SK-N-SH (cell line): ENCODE measurements at regions not wholly inside any gene's neighbourhood (a gene's known extent, or its start where the extent isn't known, plus 50 kb on each side); places are given as distances from the start of the nearest gene placed in this dataset.

Source experiments
- CTCF ChIA-PET: fragments of 300-600, 350-600 bp; formaldehyde crosslinking; extraction: SDS; loops from one replicate; lab custom pipeline; 2021; lab: Yijun Ruan, JAX
- POLR2A ChIA-PET: fragments of 350-600 bp; sonication (Branson Sonifier 250); formaldehyde crosslinking; extraction: SDS; loops from one replicate; lab custom pipeline; 2020; ENCODE audit warnings: antibody characterized with exemption, inconsistent platforms; lab: Yijun Ruan, JAX
- DNase-seq: peaks from one replicate; pipeline ENCODE4 v3.0.0; 2012
- H2AFZ ChIP-seq: fragments of 200-600 bp; sonication (generic); 2 replicates; pipeline ENCODE4 v1.8.1; 2016; ENCODE audit warnings: antibody characterized with exemption, mild to moderate bottlenecking, low read depth
- H3F3A ChIP-seq: fragments of 200-600 bp; sonication (generic); replicated peaks from 2 replicates; pipeline ENCODE3; 2016; ENCODE audit warnings: antibody characterized with exemption, mild to moderate bottlenecking; ENCODE audit not compliant: insufficient read depth
- H3K27ac ChIP-seq, 2 experiments: fragments of 200-500 bp in 1 of 2; fragments of 200-600 bp in 1 of 2; sonication (Bioruptor generic) in 1 of 2; sonication (generic), shearing (Covaris generic) in 1 of 2; 2 replicates each; pipeline versions ENCODE4 v1.5.1 to v1.6.1; 2014 to 2016; ENCODE audit warnings: low read depth in 2 of 2, inconsistent platforms in 1 of 2, low read length in 1 of 2, mild to moderate bottlenecking in 1 of 2, mixed read lengths in 1 of 2
- H3K27me3 ChIP-seq: fragments of 200-600 bp; sonication (generic), shearing (Covaris generic); 2 replicates; pipeline ENCODE4 v1.6.1; 2016; ENCODE audit warnings: mixed run types; ENCODE audit not compliant: insufficient read depth
- H3K36me3 ChIP-seq, 2 experiments: fragments of 200-500 bp in 1 of 2; fragments of 200-600 bp in 1 of 2; sonication (Bioruptor generic) in 1 of 2; sonication (generic) in 1 of 2; replicated peaks in 1 of 2; 2 replicates each; pipeline versions ENCODE3 to v1.5.1; 2014 to 2016; ENCODE audit warnings: low read length in 1 of 2, mild to moderate bottlenecking in 1 of 2; ENCODE audit not compliant: insufficient read depth in 2 of 2, control insufficient read depth in 1 of 2
- H3K4me1 ChIP-seq, 2 experiments: fragments of 200-500 bp in 1 of 2; fragments of 200-600 bp in 1 of 2; sonication (Bioruptor generic) in 1 of 2; sonication (generic), shearing (Covaris generic) in 1 of 2; 2 replicates each; pipeline versions ENCODE4 v1.5.1 to v1.6.1; 2014 to 2016; ENCODE audit warnings: low read depth in 1 of 2, low read length in 1 of 2, mixed run types in 1 of 2; ENCODE audit not compliant: insufficient read depth in 2 of 2, control insufficient read depth in 1 of 2
- H3K4me2 ChIP-seq: fragments of 200-600 bp; sonication (generic), shearing (Covaris generic); 2 replicates; pipeline ENCODE4 v1.6.1; 2017; ENCODE audit warnings: mixed run types
- H3K4me3 ChIP-seq, 2 experiments: fragments of 200-500 bp in 1 of 2; fragments of 200-600 bp in 1 of 2; sonication (Bioruptor generic) in 1 of 2; sonication (generic), shearing (Covaris generic) in 1 of 2; 2 replicates each; pipeline versions ENCODE4 v1.5.1 to v1.8.1; 2014 to 2016; ENCODE audit warnings: low read depth in 2 of 2, inconsistent platforms in 1 of 2, low read length in 1 of 2, mild to moderate bottlenecking in 1 of 2, mixed read lengths in 1 of 2, moderate library complexity in 1 of 2
- H3K79me2 ChIP-seq: fragments of 200-600 bp; sonication (generic); 2 replicates; pipeline ENCODE4 v1.8.1; 2017; ENCODE audit warnings: mild to moderate bottlenecking; ENCODE audit not compliant: insufficient read depth
- H3K9ac ChIP-seq: fragments of 200-600 bp; sonication (generic); 2 replicates; pipeline ENCODE4 v1.6.1; 2017; ENCODE audit warnings: mixed run types
- H3K9me2 ChIP-seq: fragments of 200-600 bp; sonication (generic); 2 replicates; pipeline ENCODE4 v1.6.1; 2017; ENCODE audit warnings: mixed run types
- H3K9me3 ChIP-seq: fragments of 200-600 bp; sonication (generic); 2 replicates; pipeline ENCODE4 v1.6.1; 2017; ENCODE audit warnings: mixed run types, mild to moderate bottlenecking, moderate library complexity
- H4K20me1 ChIP-seq: fragments of 200-600 bp; sonication (generic); 2 replicates; pipeline ENCODE4 v1.6.1; 2017; ENCODE audit warnings: mild to moderate bottlenecking, mixed run types; ENCODE audit not compliant: insufficient read depth
- CHD2 ChIP-seq: fragments of 150-350 bp; IDR thresholded peaks from 2 replicates; pipeline ENCODE4 v1.6.1; 2018; ENCODE audit warnings: low read length; ENCODE audit not compliant: partially characterized antibody
- ELF1 ChIP-seq: IDR thresholded peaks from 2 replicates; pipeline ENCODE4 v1.4.0; 2012
- EP300 ChIP-seq, 2 experiments: IDR thresholded peaks; 2 replicates each; pipeline versions ENCODE4 v1.4.0 to v1.6.1; 2012; ENCODE audit warnings: borderline replicate concordance in 1 of 2, low read depth in 1 of 2, low read length in 1 of 2
- EZH2phosphoT487 ChIP-seq: fragments of 200-600 bp; sonication (generic); IDR thresholded peaks from 2 replicates; pipeline ENCODE4 v1.6.1; 2017; ENCODE audit warnings: low read depth, mixed run types, mild to moderate bottlenecking, antibody characterized with exemption, moderate library complexity, borderline replicate concordance
- FOXJ3 ChIP-seq: sonication (generic); formaldehyde crosslinking; IDR thresholded peaks from 2 replicates; pipeline ENCODE4 v1.5.1; 2020; ENCODE audit warnings: mild to moderate bottlenecking, missing genetic modification reagents
- FOXM1 ChIP-seq: IDR thresholded peaks from 2 replicates; pipeline ENCODE4 v1.4.0; 2012; ENCODE audit warnings: low read depth, mild to moderate bottlenecking
- GABPA ChIP-seq: IDR thresholded peaks from 2 replicates; pipeline ENCODE4 v1.4.0; 2012; ENCODE audit warnings: low read depth, mild to moderate bottlenecking
- JUND ChIP-seq: IDR thresholded peaks from 2 replicates; pipeline ENCODE4 v1.4.0; 2012
- MEF2A ChIP-seq: IDR thresholded peaks from 2 replicates; pipeline ENCODE4 v1.4.0; 2012; ENCODE audit warnings: low read depth, borderline replicate concordance
- NRF1 ChIP-seq: IDR thresholded peaks from 2 replicates; pipeline ENCODE4 v1.6.1; 2012; ENCODE audit warnings: low read depth, mild to moderate bottlenecking, low read length
- POLR2AphosphoS5 ChIP-seq: IDR thresholded peaks from 2 replicates; pipeline ENCODE4 v1.6.1; 2012; ENCODE audit warnings: low read depth, low read length
- RXRA ChIP-seq: IDR thresholded peaks from 2 replicates; pipeline ENCODE4 v1.4.0; 2012; ENCODE audit warnings: low read depth, mild to moderate bottlenecking, borderline replicate concordance
- TCF12 ChIP-seq: IDR thresholded peaks from 2 replicates; pipeline ENCODE4 v1.4.0; 2012
- TEAD4 ChIP-seq: IDR thresholded peaks from 2 replicates; pipeline ENCODE4 v1.4.0; 2012; ENCODE audit warnings: mild to moderate bottlenecking, borderline replicate concordance; ENCODE audit not compliant: insufficient read depth
- YY1 ChIP-seq: IDR thresholded peaks from 2 replicates; pipeline ENCODE4 v1.4.0; 2012; ENCODE audit warnings: low read depth, mild to moderate bottlenecking
- WGBS: methylation state at CpG from one replicate; pipeline ENCODE4 v1.1.6; 2017; ENCODE audit warnings: low lambda C conversion rate; 5-methylcytosine and 5-hydroxymethylcytosine counted together
- TF ChIP-seq, protein P1 (sequence below): fragments of 150-350 bp; IDR thresholded peaks from 2 replicates; pipeline ENCODE4 v1.6.1; 2017; ENCODE audit warnings: antibody characterized with exemption, low read length, low read depth, borderline replicate concordance
- TF ChIP-seq, protein P2 (sequence below): fragments of 150-350 bp; IDR thresholded peaks from 2 replicates; pipeline ENCODE4 v1.6.1; 2016; ENCODE audit warnings: mild to moderate bottlenecking, low read depth, low read length
- TF ChIP-seq, protein P3 (sequence below): fragments of 200-600 bp; sonication (generic); IDR thresholded peaks from 2 replicates; pipeline ENCODE4 v1.6.1; 2017; ENCODE audit warnings: antibody characterized with exemption, mild to moderate bottlenecking, moderate library complexity
- TF ChIP-seq, protein P4 (sequence below): IDR thresholded peaks from 2 replicates; pipeline ENCODE4; 2012

DNA sequence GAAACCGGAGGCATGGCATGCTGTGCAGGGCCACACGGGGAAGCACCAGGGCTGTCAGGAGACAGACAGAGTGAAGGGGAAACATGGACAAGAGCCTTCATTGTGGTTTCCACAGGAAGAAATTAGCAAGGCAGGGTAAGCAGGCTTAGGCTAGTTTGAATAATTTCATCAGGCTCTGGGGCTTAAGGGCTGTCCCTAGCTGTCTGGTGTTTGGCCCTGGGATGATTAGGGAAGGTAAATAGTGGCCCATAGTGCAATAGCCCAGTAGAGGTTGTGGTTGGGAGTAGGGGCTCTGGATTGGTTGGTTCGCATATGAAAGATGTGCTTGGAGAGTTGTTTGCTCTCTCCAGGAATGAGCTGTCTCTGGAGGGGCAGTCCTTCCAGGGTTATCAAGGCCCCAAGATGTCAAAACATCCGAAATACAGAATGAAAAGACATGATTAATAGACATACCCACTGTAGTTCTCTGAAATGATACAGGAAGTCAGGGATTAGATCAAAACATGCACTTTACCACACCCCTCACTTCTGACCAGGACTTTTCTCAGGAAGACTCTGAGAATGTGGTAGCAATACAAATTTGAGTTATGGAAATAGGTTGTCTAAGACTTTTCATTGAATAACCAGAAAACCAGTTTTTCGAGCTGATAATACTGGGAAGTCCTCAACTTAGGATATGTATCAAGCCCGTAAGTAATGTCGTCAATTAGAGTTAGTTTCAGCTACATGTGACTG lies 224.9 kb upstream of the NFE2L3 start:
- TF ChIP-seq GABPA (no peak), POLR2AphosphoS5 (no peak), FOXJ3 (CRISPR knock-in tag) (no peak), JUND (no peak), TCF12 (no peak), CHD2 (no peak), EP300 (IDR thresholded peaks at IDR 0.05; ENCODE audit: borderline replicate concordance in 1 of 2, low read depth in 1 of 2, low read length in 1 of 2) (no peak), EZH2phosphoT487 (no peak), MEF2A (no peak), NRF1 (no peak), TEAD4 (no peak), YY1 (no peak), FOXM1 (no peak), RXRA (no peak), ELF1 (no peak)
- TF ChIP-seq, protein P1, sequence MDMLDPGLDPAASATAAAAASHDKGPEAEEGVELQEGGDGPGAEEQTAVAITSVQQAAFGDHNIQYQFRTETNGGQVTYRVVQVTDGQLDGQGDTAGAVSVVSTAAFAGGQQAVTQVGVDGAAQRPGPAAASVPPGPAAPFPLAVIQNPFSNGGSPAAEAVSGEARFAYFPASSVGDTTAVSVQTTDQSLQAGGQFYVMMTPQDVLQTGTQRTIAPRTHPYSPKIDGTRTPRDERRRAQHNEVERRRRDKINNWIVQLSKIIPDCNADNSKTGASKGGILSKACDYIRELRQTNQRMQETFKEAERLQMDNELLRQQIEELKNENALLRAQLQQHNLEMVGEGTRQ, result no peak
- TF ChIP-seq, protein P2, sequence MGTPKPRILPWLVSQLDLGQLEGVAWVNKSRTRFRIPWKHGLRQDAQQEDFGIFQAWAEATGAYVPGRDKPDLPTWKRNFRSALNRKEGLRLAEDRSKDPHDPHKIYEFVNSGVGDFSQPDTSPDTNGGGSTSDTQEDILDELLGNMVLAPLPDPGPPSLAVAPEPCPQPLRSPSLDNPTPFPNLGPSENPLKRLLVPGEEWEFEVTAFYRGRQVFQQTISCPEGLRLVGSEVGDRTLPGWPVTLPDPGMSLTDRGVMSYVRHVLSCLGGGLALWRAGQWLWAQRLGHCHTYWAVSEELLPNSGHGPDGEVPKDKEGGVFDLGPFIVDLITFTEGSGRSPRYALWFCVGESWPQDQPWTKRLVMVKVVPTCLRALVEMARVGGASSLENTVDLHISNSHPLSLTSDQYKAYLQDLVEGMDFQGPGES, result no peak
- TF ChIP-seq, protein P3, sequence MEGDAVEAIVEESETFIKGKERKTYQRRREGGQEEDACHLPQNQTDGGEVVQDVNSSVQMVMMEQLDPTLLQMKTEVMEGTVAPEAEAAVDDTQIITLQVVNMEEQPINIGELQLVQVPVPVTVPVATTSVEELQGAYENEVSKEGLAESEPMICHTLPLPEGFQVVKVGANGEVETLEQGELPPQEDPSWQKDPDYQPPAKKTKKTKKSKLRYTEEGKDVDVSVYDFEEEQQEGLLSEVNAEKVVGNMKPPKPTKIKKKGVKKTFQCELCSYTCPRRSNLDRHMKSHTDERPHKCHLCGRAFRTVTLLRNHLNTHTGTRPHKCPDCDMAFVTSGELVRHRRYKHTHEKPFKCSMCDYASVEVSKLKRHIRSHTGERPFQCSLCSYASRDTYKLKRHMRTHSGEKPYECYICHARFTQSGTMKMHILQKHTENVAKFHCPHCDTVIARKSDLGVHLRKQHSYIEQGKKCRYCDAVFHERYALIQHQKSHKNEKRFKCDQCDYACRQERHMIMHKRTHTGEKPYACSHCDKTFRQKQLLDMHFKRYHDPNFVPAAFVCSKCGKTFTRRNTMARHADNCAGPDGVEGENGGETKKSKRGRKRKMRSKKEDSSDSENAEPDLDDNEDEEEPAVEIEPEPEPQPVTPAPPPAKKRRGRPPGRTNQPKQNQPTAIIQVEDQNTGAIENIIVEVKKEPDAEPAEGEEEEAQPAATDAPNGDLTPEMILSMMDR, result no peak
- TF ChIP-seq, protein P4, sequence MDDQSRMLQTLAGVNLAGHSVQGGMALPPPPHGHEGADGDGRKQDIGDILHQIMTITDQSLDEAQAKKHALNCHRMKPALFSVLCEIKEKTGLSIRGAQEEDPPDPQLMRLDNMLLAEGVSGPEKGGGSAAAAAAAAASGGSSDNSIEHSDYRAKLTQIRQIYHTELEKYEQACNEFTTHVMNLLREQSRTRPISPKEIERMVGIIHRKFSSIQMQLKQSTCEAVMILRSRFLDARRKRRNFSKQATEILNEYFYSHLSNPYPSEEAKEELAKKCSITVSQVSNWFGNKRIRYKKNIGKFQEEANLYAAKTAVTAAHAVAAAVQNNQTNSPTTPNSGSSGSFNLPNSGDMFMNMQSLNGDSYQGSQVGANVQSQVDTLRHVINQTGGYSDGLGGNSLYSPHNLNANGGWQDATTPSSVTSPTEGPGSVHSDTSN, result no peak
- Histone ChIP-seq H3K4me3 (no peak overlapping the region), H2AFZ (no peak overlapping the region), H3K79me2 (no peaks in the 10 kb centered on the region), H3K9ac (no peak overlapping the region), H4K20me1 (no peaks in the 10 kb centered on the region), H3F3A (no peaks in the 10 kb centered on the region), H3K27me3 (no peaks in the 10 kb centered on the region), H3K9me3 (no peaks in the 10 kb centered on the region), H3K36me3 (no peaks in the 10 kb centered on the region), H3K4me2 (no peak overlapping the region), H3K4me1 (no peaks in the 10 kb centered on the region; a peak in 1 of 4 replicates), H3K9me2 (no peaks in the 10 kb centered on the region), H3K27ac (no peak overlapping the region)
- ChIA-PET POLR2A (no interaction called here), CTCF (interaction anchor here (0.9 to 4.2 kb wide), 5 partner anchors 32 to 741 kb away, joined by 3 to 13 read pairs (median 4); no protein-coding TSS in a partner anchor)
- 22% methylated on average over 7 of the region's 7 CpGs for WGBS
- DNase-seq, result no peak
